ENCODE measurements at regions not wholly inside any gene's neighbourhood (a gene's known extent, or its start where the extent isn't known, plus 50 kb on each side); places are given as distances from the start of the nearest gene placed in this dataset.

GRCh38 chr6:63114610-63115211 lies 96.6 kb upstream of the FKBP1C start (continued):
- no peak for TF ChIP-seq SETDB1 (IDR thresholded peaks at IDR 0.05; ENCODE audit: insufficient read length, low read length)
- no peak for TF ChIP-seq ZNF449 (tag by site-specific recombination; IDR thresholded peaks at IDR 0.05)
- no peak for TF ChIP-seq ZNF621 (tag by site-specific recombination; IDR thresholded peaks at IDR 0.05)
- TF ChIP-seq ZBTB20 (tag by site-specific recombination; IDR thresholded peaks at IDR 0.05) = no peak
- no peak for TF ChIP-seq CTCF (tag by site-specific recombination; IDR thresholded peaks at IDR 0.05)
- no peak for TF ChIP-seq ZNF629 (tag by site-specific recombination; IDR thresholded peaks at IDR 0.05)
- TF ChIP-seq TRIM28 (IDR thresholded peaks at IDR 0.05; ENCODE audit: borderline replicate concordance, low read length) = no peak
- no peak for TF ChIP-seq ZNF596 (tag by site-specific recombination; IDR thresholded peaks at IDR 0.05)
- TF ChIP-seq ZNF514 (tag by site-specific recombination; IDR thresholded peaks at IDR 0.05) = no peak
- no peak for TF ChIP-seq ZNF580 (tag by site-specific recombination; IDR thresholded peaks at IDR 0.05)
- TF ChIP-seq BCL11B (tag by site-specific recombination; IDR thresholded peaks at IDR 0.05; ENCODE audit: low read depth) = no peak
- no peak for TF ChIP-seq ZNF416 (tag by site-specific recombination; IDR thresholded peaks at IDR 0.05)
- TF ChIP-seq ZNF701 (tag by site-specific recombination; IDR thresholded peaks at IDR 0.05) = no peak
- no peak for TF ChIP-seq GLI2 (tag by site-specific recombination; IDR thresholded peaks at IDR 0.05; ENCODE audit: borderline replicate concordance, low read depth)
- no peak for TF ChIP-seq SALL2 (tag by site-specific recombination; IDR thresholded peaks at IDR 0.05; ENCODE audit: borderline replicate concordance)

- CTCF ChIA-PET = no interaction called here
- TF ChIP-seq ZNF138 (tag by site-specific recombination; IDR thresholded peaks at IDR 0.05; ENCODE audit: borderline replicate concordance) = no peak
- TF ChIP-seq ZBTB10 (tag by site-specific recombination; IDR thresholded peaks at IDR 0.05) = no peak
- TF ChIP-seq SCRT2 (tag by site-specific recombination; IDR thresholded peaks at IDR 0.05) = no peak
- no peak for TF ChIP-seq SP7 (tag by site-specific recombination; IDR thresholded peaks at IDR 0.05)
- no peak for TF ChIP-seq ZNF544 (tag by site-specific recombination; IDR thresholded peaks at IDR 0.05)
- no peak for TF ChIP-seq ZNF350 (tag by site-specific recombination; IDR thresholded peaks at IDR 0.05)
- no peak for TF ChIP-seq ZNF133 (tag by site-specific recombination; IDR thresholded peaks at IDR 0.05)
- TF ChIP-seq ZNF660 (tag by site-specific recombination; IDR thresholded peaks at IDR 0.05) = no peak
- no peak for TF ChIP-seq YY1 (tag by site-specific recombination; IDR thresholded peaks at IDR 0.05)
- no peak for TF ChIP-seq GLIS1 (tag by site-specific recombination; IDR thresholded peaks at IDR 0.05)
- TF ChIP-seq ZNF629 (tag by site-specific recombination; IDR thresholded peaks at IDR 0.05) = no peak
- TF ChIP-seq ZNF529 (tag by site-specific recombination; IDR thresholded peaks at IDR 0.05; ENCODE audit: insufficient replicate concordance) = no peak
- TF ChIP-seq IKZF3 (tag by site-specific recombination; IDR thresholded peaks at IDR 0.05) = no peak
- TF ChIP-seq ZNF174 (tag by site-specific recombination; IDR thresholded peaks at IDR 0.05) = no peak
- TF ChIP-seq ZBTB8A (tag by site-specific recombination; IDR thresholded peaks at IDR 0.05) = no peak
- no peak for TF ChIP-seq KLF1 (tag by site-specific recombination; IDR thresholded peaks at IDR 0.05)
- no peak overlapping the region for H3K27ac ChIP-seq (ENCODE audit: extremely low read depth, low read depth, low read length)
- H3K4me3 ChIP-seq (ENCODE audit: low read depth, low read length) = no peak overlapping the region
- no peaks in the 10 kb centered on the region for H3K36me3 ChIP-seq (ENCODE audit: control insufficient read depth in 2 of 2, insufficient read depth in 1 of 2, low read length in 2 of 2)
- H3K9me3 ChIP-seq (ENCODE audit: control insufficient read depth, insufficient read depth, low read depth, low read length) = no peaks in the 10 kb centered on the region
- POLR2A ChIA-PET = no interaction called here
- H3K4me1 ChIP-seq (ENCODE audit: control insufficient read depth, insufficient read depth, low read length) = no peaks in the 10 kb centered on the region
Measured at GRCh38 chr6:63121166-63121565, 90.1 kb upstream of the FKBP1C start.
